ENCODE measurements at regions not wholly inside any gene's neighbourhood (a gene's known extent, or its start where the extent isn't known, plus 50 kb on each side); places are given as distances from the start of the nearest gene placed in this dataset.

DNA sequence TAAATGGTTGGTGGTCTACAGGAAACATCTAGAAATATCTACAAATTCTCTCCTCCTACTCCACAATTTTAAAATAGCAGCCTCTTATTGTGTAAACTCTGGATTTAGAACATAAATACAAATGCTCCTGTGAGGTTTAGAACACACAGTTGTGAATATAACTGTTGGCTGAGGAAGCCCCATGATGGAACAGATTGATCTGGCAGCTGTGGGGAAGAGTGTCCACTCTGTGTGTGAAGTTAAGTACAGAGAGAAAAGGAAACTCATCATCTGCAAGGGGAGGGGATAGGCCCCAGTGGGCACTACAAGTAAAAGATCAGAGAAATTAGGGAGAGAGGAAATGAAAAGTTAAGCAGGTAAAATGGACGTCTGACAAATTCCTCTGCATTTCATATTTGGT lies 422.7 kb upstream of the FSHR start:
- Histone ChIP-seq H2AFZ (ENCODE audit: control insufficient read depth, low read depth, low read length) (no peak overlapping the region), H3K4me2 (ENCODE audit: control insufficient read depth, insufficient read depth) (no peak overlapping the region), H3K27me3 (replicated peaks in 1 of 2; ENCODE audit: control insufficient read depth in 2 of 2, insufficient read depth in 2 of 2, low read length in 1 of 2) (no peaks in the 10 kb centered on the region), H4K20me1 (ENCODE audit: control insufficient read depth, insufficient read depth) (no peaks in the 10 kb centered on the region), H3K9ac (ENCODE audit: control insufficient read depth, insufficient read depth, low read length) (no peak overlapping the region), H3K4me1 (ENCODE audit: control insufficient read depth, insufficient read depth, low read length) (no peaks in the 10 kb centered on the region), H3K79me2 (ENCODE audit: control insufficient read depth, insufficient read depth, low read length) (no peaks in the 10 kb centered on the region), H3K9me3 (replicated peaks; ENCODE audit: control insufficient read depth, insufficient read depth, low read length) (no peaks in the 10 kb centered on the region), H3K36me3 (ENCODE audit: control insufficient read depth in 2 of 2, insufficient read depth in 2 of 2, low read length in 1 of 2) (no peaks in the 10 kb centered on the region), H3K27ac (ENCODE audit: control insufficient read depth, insufficient read depth) (no peak overlapping the region), H3K4me3 (no peak overlapping the region)
- in situ Hi-C loops (cut with MboI) = no loop called here
- WGBS (ENCODE audit: insufficient coverage, insufficient replicate concordance, low lambda C conversion rate, missing lambda C conversion rate) = 24% methylated on average over 1 of the region's 1 CpG
- DNase-seq (ENCODE audit: low read depth, low spot score) (no peak), FAIRE-seq (no peak), ATAC-seq (no peak)
- ChIA-PET RAD21 (ENCODE audit: unreplicated experiment) (no interaction called here), POLR2A (no interaction called here), SMC1A (ENCODE audit: uncharacterized antibody, unreplicated experiment) (no interaction called here), CTCF (no interaction called here)
- BruUV-seq (replicated peaks) = no TSS peak
- intact Hi-C loops (cut with micrococcal nuclease; ENCODE audit: unreplicated experiment) = no loop called here
- no peak for TF ChIP-seq TARDBP (IDR thresholded peaks at IDR 0.05; ENCODE audit: borderline replicate concordance)
- no peak for TF ChIP-seq RUNX3 (IDR thresholded peaks at IDR 0.05; ENCODE audit: low read length)

DNA sequence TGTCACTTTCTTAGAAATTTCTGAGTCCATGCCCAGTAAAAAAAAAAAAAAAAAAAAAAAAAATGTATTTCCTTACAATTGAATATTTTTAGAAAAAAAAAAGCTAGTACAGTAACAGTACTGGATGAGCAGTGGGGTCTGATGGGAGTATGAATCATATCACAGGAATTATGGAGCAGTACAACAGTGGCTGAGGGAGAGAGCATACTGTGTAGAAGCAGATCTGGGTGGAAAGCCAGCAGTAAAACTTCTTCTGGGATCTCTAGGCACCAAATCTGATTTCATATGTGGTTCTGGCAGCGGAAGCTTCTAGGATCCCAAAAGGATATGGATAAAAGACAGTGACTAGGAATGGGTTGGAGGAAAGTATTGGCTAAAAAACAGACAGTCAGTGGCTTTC lies 414.9 kb upstream of the FSHR start:
- POLR2A ChIA-PET = no interaction called here
- Histone ChIP-seq H3K4me2 (ENCODE audit: control insufficient read depth, insufficient read depth) (no peak overlapping the region), H3K4me1 (ENCODE audit: control insufficient read depth, insufficient read depth, low read length) (no peaks in the 10 kb centered on the region), H3K27ac (ENCODE audit: control insufficient read depth, insufficient read depth) (no peak overlapping the region), H3K9me3 (replicated peaks; ENCODE audit: control insufficient read depth, insufficient read depth, low read length) (no peaks in the 10 kb centered on the region), H3K27me3 (replicated peaks in 1 of 2; ENCODE audit: control insufficient read depth in 2 of 2, insufficient read depth in 2 of 2, low read length in 1 of 2) (no peaks in the 10 kb centered on the region), H3K9ac (ENCODE audit: control insufficient read depth, insufficient read depth, low read length) (no peak overlapping the region), H3K79me2 (ENCODE audit: control insufficient read depth, insufficient read depth, low read length) (no peaks in the 10 kb centered on the region), H3K36me3 (ENCODE audit: control insufficient read depth in 2 of 2, insufficient read depth in 2 of 2, low read length in 1 of 2) (no peaks in the 10 kb centered on the region), H3K4me3 (no peak overlapping the region), H4K20me1 (ENCODE audit: control insufficient read depth, insufficient read depth) (no peaks in the 10 kb centered on the region), H2AFZ (ENCODE audit: control insufficient read depth, low read depth, low read length) (no peak overlapping the region)
- CTCF ChIA-PET = interaction anchor here (0.7 kb wide), 1 partner anchor 32 kb away, joined by 3 read pairs; no protein-coding TSS in a partner anchor
- SMC1A ChIA-PET (ENCODE audit: uncharacterized antibody, unreplicated experiment) = no interaction called here
- FAIRE-seq (no peak), ATAC-seq (no peak), DNase-seq (ENCODE audit: low read depth, low spot score) (no peak)
- BruUV-seq (replicated peaks) = no TSS peak
- in situ Hi-C loops (cut with MboI) = no loop called here
- WGBS (ENCODE audit: insufficient coverage, insufficient replicate concordance, low lambda C conversion rate, missing lambda C conversion rate) = 33% methylated on average over 1 of the region's 1 CpG
- RAD21 ChIA-PET (ENCODE audit: unreplicated experiment) = no interaction called here
- intact Hi-C loops (cut with micrococcal nuclease; ENCODE audit: unreplicated experiment) = no loop called here
- TF ChIP-seq DPF2 (IDR thresholded peaks at IDR 0.05) (no peak), TBL1XR1 (IDR thresholded peaks at IDR 0.05; ENCODE audit: low read depth, low read length) (no peak), STAT1 (conservative IDR thresholded peaks at IDR 0.05) (no peak), IKZF2 (IDR thresholded peaks at IDR 0.05) (no peak), MEF2B (IDR thresholded peaks at IDR 0.05; ENCODE audit: partially characterized antibody, poor library complexity, severe bottlenecking) (no peak), NR2C1 (IDR thresholded peaks at IDR 0.05) (no peak), RAD51 (IDR thresholded peaks at IDR 0.05) (no peak), SMC3 (IDR thresholded peaks at IDR 0.05; ENCODE audit: borderline replicate concordance, low read length) (no peak), POLR2AphosphoS5 (IDR thresholded peaks at IDR 0.05; ENCODE audit: low read length) (no peak), SUPT20H (IDR thresholded peaks at IDR 0.05; ENCODE audit: borderline replicate concordance, control insufficient read depth, low read depth, low read length) (no peak), SIX5 (IDR thresholded peaks at IDR 0.05; ENCODE audit: low read depth, low read length, severe bottlenecking) (no peak)
- TF ChIP-seq, protein P1, sequence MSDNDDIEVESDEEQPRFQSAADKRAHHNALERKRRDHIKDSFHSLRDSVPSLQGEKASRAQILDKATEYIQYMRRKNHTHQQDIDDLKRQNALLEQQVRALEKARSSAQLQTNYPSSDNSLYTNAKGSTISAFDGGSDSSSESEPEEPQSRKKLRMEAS (IDR thresholded peaks at IDR 0.05; ENCODE audit: low read depth, low read length) = no peak
- TF ChIP-seq, protein P2, sequence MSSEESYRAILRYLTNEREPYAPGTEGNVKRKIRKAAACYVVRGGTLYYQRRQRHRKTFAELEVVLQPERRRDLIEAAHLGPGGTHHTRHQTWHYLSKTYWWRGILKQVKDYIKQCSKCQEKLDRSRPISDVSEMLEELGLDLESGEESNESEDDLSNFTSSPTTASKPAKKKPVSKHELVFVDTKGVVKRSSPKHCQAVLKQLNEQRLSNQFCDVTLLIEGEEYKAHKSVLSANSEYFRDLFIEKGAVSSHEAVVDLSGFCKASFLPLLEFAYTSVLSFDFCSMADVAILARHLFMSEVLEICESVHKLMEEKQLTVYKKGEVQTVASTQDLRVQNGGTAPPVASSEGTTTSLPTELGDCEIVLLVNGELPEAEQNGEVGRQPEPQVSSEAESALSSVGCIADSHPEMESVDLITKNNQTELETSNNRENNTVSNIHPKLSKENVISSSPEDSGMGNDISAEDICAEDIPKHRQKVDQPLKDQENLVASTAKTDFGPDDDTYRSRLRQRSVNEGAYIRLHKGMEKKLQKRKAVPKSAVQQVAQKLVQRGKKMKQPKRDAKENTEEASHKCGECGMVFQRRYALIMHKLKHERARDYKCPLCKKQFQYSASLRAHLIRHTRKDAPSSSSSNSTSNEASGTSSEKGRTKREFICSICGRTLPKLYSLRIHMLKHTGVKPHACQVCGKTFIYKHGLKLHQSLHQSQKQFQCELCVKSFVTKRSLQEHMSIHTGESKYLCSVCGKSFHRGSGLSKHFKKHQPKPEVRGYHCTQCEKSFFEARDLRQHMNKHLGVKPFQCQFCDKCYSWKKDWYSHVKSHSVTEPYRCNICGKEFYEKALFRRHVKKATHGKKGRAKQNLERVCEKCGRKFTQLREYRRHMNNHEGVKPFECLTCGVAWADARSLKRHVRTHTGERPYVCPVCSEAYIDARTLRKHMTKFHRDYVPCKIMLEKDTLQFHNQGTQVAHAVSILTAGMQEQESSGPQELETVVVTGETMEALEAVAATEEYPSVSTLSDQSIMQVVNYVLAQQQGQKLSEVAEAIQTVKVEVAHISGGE (CRISPR knock-in tag; IDR thresholded peaks at IDR 0.05) = no peak
- TF ChIP-seq, protein P3, sequence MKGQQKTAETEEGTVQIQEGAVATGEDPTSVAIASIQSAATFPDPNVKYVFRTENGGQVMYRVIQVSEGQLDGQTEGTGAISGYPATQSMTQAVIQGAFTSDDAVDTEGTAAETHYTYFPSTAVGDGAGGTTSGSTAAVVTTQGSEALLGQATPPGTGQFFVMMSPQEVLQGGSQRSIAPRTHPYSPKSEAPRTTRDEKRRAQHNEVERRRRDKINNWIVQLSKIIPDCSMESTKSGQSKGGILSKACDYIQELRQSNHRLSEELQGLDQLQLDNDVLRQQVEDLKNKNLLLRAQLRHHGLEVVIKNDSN (IDR thresholded peaks at IDR 0.05; ENCODE audit: borderline replicate concordance, extremely low read length, insufficient read depth, low read depth, low read length) = no peak
